ENCODE measurements at regions not wholly inside any gene's neighbourhood (a gene's known extent, or its start where the extent isn't known, plus 50 kb on each side); places are given as distances from the start of the nearest gene placed in this dataset.

GRCh38 chr12:34393086-34393820 is 371.0 kb downstream of the ALG10 start:
- TF ChIP-seq, protein P1, sequence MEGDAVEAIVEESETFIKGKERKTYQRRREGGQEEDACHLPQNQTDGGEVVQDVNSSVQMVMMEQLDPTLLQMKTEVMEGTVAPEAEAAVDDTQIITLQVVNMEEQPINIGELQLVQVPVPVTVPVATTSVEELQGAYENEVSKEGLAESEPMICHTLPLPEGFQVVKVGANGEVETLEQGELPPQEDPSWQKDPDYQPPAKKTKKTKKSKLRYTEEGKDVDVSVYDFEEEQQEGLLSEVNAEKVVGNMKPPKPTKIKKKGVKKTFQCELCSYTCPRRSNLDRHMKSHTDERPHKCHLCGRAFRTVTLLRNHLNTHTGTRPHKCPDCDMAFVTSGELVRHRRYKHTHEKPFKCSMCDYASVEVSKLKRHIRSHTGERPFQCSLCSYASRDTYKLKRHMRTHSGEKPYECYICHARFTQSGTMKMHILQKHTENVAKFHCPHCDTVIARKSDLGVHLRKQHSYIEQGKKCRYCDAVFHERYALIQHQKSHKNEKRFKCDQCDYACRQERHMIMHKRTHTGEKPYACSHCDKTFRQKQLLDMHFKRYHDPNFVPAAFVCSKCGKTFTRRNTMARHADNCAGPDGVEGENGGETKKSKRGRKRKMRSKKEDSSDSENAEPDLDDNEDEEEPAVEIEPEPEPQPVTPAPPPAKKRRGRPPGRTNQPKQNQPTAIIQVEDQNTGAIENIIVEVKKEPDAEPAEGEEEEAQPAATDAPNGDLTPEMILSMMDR (IDR thresholded peaks at IDR 0.05) = no peak
- no peak for TF ChIP-seq POLR2A (IDR thresholded peaks at IDR 0.05)
